CD4-positive, alpha-beta T cell (primary cell): ENCODE measurements at regions not wholly inside any gene's neighbourhood (a gene's known extent, or its start where the extent isn't known, plus 50 kb on each side); places are given as distances from the start of the nearest gene placed in this dataset.

Experiments used
- ATAC-seq: fragments of 200-7000 bp; cut with Tn5 transposase; one replicate; pipeline ENCODE4 v1.10.0; 2022; ENCODE audit warnings: mild to moderate bottlenecking; ENCODE audit not compliant: poor library complexity
- CTCF ChIA-PET: fragments of 350-600 bp; sonication (Branson Sonifier 250); formaldehyde crosslinking; loops from one replicate; lab custom pipeline; 2021; ENCODE audit warnings: antibody characterized with exemption, inconsistent platforms; lab: Charles Lee
- POLR2A ChIA-PET: fragments of 350-600 bp; sonication (Branson Sonifier 250); formaldehyde crosslinking; loops from one replicate; lab custom pipeline; 2021; ENCODE audit warnings: antibody characterized with exemption, inconsistent platforms; lab: Charles Lee
- DNase-seq, 14 experiments: peaks; one replicate each; pipeline ENCODE4 v3.0.0-alpha.2; 2013 to 2020; ENCODE audit warnings: mixed read lengths in 2 of 14
- H3K27ac ChIP-seq, 2 donors: one replicate each; pipeline versions ENCODE4 v1.5.1 to v1.7.0; 2013; ENCODE audit warnings: low read length in 2 of 2, low read depth in 1 of 2, mild to moderate bottlenecking in 1 of 2
- H3K27me3 ChIP-seq, 2 experiments: 1 replicate in 1 of 2; 2 replicates in 1 of 2; pipeline versions ENCODE4 v1.6.1 to v1.7.0; 2013; ENCODE audit warnings: low read length in 2 of 2, control low read depth in 1 of 2, mild to moderate bottlenecking in 1 of 2, moderate library complexity in 1 of 2; ENCODE audit not compliant: insufficient read depth in 2 of 2, control insufficient read depth in 1 of 2
- H3K36me3 ChIP-seq: one replicate; pipeline ENCODE4 v1.6.1; 2013; ENCODE audit warnings: low read length, control low read depth; ENCODE audit not compliant: insufficient read depth
- H3K4me1 ChIP-seq: one replicate; pipeline ENCODE4 v1.6.1; 2013; ENCODE audit warnings: low read length, control low read depth; ENCODE audit not compliant: insufficient read depth
- H3K4me3 ChIP-seq: one replicate; pipeline ENCODE4 v1.5.1; 2013; ENCODE audit warnings: mild to moderate bottlenecking, low read length, moderate library complexity
- H3K9me3 ChIP-seq, 2 experiments: 1 replicate in 1 of 2; 2 replicates in 1 of 2; pipeline versions ENCODE4 v1.6.1 to v1.7.0; 2013; ENCODE audit warnings: low read length in 2 of 2, mild to moderate bottlenecking in 2 of 2, control low read depth in 1 of 2, moderate library complexity in 1 of 2; ENCODE audit not compliant: control insufficient read depth in 1 of 2, insufficient read depth in 1 of 2
- H3K27ac Mint-ChIP-seq: one replicate; pipeline ENCODE4 v1.8.0; 2020; ENCODE audit warnings: mixed read lengths
- H3K27me3 Mint-ChIP-seq: one replicate; pipeline ENCODE4 v1.8.0; 2021; ENCODE audit warnings: mixed read lengths
- H3K36me3 Mint-ChIP-seq: one replicate; pipeline ENCODE4 v1.8.0; 2021; ENCODE audit warnings: low read depth, mixed read lengths
- H3K4me1 Mint-ChIP-seq: one replicate; pipeline ENCODE4 v1.8.0; 2021; ENCODE audit warnings: low read depth, mixed read lengths
- H3K4me3 Mint-ChIP-seq: one replicate; pipeline ENCODE4 v1.8.0; 2020; ENCODE audit warnings: mild to moderate bottlenecking, mixed read lengths
- H3K9me3 Mint-ChIP-seq: one replicate; pipeline ENCODE4 v1.8.0; 2020; ENCODE audit warnings: mixed read lengths
- intact Hi-C, 2 experiments: fragments of 100-400 bp; cut with DNase I in 1 of 2; cut with micrococcal nuclease in 1 of 2; formaldehyde crosslinking; loops; one replicate each; pipeline versions ENCODE4 v1.15.1 to v1.9.0; 2023 to 2025; cut with DNase I, micrococcal nuclease
- TF ChIP-seq, protein P1 (sequence below): fragments of 200-600 bp; IDR thresholded peaks from one replicate; pipeline ENCODE4 v1.8.0; 2022; ENCODE audit warnings: antibody characterized with exemption, mild to moderate bottlenecking

GRCh38 chr4:160810941-160811340 lies 1352.9 kb downstream of the FSTL5 start:
- H3K27me3 ChIP-seq: no peaks in the 10 kb centered on the region
- CTCF ChIA-PET: no interaction called here
- H3K27ac ChIP-seq: no peak overlapping the region
- peaks cover 10% of the 10 kb centered on the region for H3K9me3 Mint-ChIP-seq
- no peaks in the 10 kb centered on the region for H3K4me1 Mint-ChIP-seq
- no peak overlapping the region for H3K4me3 ChIP-seq
- H3K9me3 ChIP-seq: no peaks in the 10 kb centered on the region
- ATAC-seq (no peak), DNase-seq (no peak)
- TF ChIP-seq, protein P1, sequence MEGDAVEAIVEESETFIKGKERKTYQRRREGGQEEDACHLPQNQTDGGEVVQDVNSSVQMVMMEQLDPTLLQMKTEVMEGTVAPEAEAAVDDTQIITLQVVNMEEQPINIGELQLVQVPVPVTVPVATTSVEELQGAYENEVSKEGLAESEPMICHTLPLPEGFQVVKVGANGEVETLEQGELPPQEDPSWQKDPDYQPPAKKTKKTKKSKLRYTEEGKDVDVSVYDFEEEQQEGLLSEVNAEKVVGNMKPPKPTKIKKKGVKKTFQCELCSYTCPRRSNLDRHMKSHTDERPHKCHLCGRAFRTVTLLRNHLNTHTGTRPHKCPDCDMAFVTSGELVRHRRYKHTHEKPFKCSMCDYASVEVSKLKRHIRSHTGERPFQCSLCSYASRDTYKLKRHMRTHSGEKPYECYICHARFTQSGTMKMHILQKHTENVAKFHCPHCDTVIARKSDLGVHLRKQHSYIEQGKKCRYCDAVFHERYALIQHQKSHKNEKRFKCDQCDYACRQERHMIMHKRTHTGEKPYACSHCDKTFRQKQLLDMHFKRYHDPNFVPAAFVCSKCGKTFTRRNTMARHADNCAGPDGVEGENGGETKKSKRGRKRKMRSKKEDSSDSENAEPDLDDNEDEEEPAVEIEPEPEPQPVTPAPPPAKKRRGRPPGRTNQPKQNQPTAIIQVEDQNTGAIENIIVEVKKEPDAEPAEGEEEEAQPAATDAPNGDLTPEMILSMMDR: no peak
- no peaks in the 10 kb centered on the region for H3K27me3 Mint-ChIP-seq
- no peak overlapping the region for H3K27ac Mint-ChIP-seq
- POLR2A ChIA-PET: no interaction called here
- H3K4me3 Mint-ChIP-seq: no peak overlapping the region
- H3K36me3 Mint-ChIP-seq: no peaks in the 10 kb centered on the region
- intact Hi-C loops: no loop called here
- no peaks in the 10 kb centered on the region for H3K36me3 ChIP-seq
- H3K4me1 ChIP-seq: no peaks in the 10 kb centered on the region

DNA sequence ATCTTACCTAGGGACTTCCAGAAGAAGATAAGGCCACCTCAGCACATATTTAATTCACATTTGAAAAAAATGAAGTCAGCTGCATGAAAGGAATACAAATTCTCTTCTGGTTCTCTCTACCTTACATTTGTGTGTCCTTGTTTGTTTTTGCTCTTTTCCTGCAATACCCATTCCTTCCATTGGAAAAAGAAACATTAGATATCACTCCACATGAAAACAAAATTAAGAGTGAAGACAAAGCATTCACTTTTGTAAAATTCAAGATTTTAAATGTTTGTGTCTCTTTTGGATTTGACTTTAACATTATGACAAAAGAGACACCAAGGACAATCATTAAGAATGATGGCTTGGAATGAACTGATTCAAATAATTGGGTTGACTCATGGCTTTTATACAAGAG lies 1351.8 kb downstream of the FSTL5 start:
- intact Hi-C loops: no loop called here

DNA sequence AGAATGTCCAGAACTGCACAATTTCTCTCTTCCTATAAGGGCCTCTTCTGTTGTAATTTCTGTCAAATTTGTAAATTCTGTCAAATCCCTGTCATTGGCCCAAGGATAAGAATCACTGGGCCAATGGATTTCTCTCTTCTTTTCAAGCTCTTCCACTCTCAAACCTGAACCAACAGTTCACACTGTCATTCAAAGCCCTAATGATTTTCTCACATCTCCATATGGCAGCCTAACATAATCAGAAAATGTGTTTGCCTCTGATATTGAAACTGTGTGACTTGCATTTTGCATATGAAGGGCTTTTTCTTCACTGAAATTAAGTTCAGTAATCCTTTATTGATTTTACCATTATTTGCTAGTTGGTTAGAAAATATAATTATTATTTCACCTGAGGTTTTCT lies 1349.1 kb downstream of the FSTL5 start:
- Histone ChIP-seq H3K27ac (no peak overlapping the region), H3K4me3 (no peak overlapping the region), H3K9me3 (no peaks in the 10 kb centered on the region), H3K4me1 (no peaks in the 10 kb centered on the region), H3K36me3 (no peaks in the 10 kb centered on the region), H3K27me3 (no peaks in the 10 kb centered on the region)
- Mint-ChIP-seq H3K4me1 (no peaks in the 10 kb centered on the region), H3K4me3 (no peak overlapping the region), H3K27ac (no peak overlapping the region), H3K27me3 (no peaks in the 10 kb centered on the region), H3K9me3 (peaks cover 8% of the 10 kb centered on the region), H3K36me3 (no peaks in the 10 kb centered on the region)
- DNase-seq (no peak), ATAC-seq (no peak)
- TF ChIP-seq, protein P1: no peak
- ChIA-PET CTCF (no interaction called here), POLR2A (no interaction called here)
- intact Hi-C loops: no loop called here

More for the DNA sequence above, 1351.8 kb downstream of the FSTL5 start:
- DNase-seq (no peak), ATAC-seq (no peak)
- no peaks in the 10 kb centered on the region for H3K4me1 Mint-ChIP-seq
- H3K27me3 ChIP-seq: no peaks in the 10 kb centered on the region
- H3K27ac Mint-ChIP-seq: no peak overlapping the region
- H3K4me3 Mint-ChIP-seq: no peak overlapping the region
- H3K9me3 ChIP-seq: no peaks in the 10 kb centered on the region
- H3K4me1 ChIP-seq: no peaks in the 10 kb centered on the region
- no peak overlapping the region for H3K4me3 ChIP-seq
- H3K36me3 ChIP-seq: no peaks in the 10 kb centered on the region
- H3K36me3 Mint-ChIP-seq: no peaks in the 10 kb centered on the region
- CTCF ChIA-PET: no interaction called here
- POLR2A ChIA-PET: no interaction called here
- no peak overlapping the region for H3K27ac ChIP-seq
- TF ChIP-seq, protein P1: no peak
- no peaks in the 10 kb centered on the region for H3K27me3 Mint-ChIP-seq
- H3K9me3 Mint-ChIP-seq: peaks cover 10% of the 10 kb centered on the region
